ENCODE measurements at regions not wholly inside any gene's neighbourhood (a gene's known extent, or its start where the extent isn't known, plus 50 kb on each side); places are given as distances from the start of the nearest gene placed in this dataset.

GRCh38 chr12:115472852-115473251, 788.9 kb upstream of the TBX3 start:
- no peak overlapping the region for H3K4me3 ChIP-seq (ENCODE audit: low read depth, poor library complexity, severe bottlenecking)
- intact Hi-C loops (cut with DNase I; ENCODE audit: low total_unique reads): no loop called here
- TF ChIP-seq CTCF (IDR thresholded peaks at IDR 0.05) (no peak), POLR2A (IDR thresholded peaks at IDR 0.05) (no peak)
- WGBS, 2 donors: 75 to 76% methylated on average over 4 of the region's 4 CpGs
- DNase-seq (ENCODE audit: low spot score in 2 of 2): no peak

GRCh38 chr12:115470977-115471376, 787.0 kb upstream of the TBX3 start:
- intact Hi-C loops (cut with DNase I; ENCODE audit: low total_unique reads): no loop called here
- DNase-seq (ENCODE audit: low spot score in 2 of 2): no peak
- 87 to 92% methylated on average over 4 of the region's 4 CpGs for WGBS, 2 donors

GRCh38 chr12:115470526-115470925, 786.6 kb upstream of the TBX3 start:
- TF ChIP-seq CTCF (IDR thresholded peaks at IDR 0.05): no peak
- TF ChIP-seq POLR2A (IDR thresholded peaks at IDR 0.05): no peak
- H3K4me3 ChIP-seq (ENCODE audit: low read depth, poor library complexity, severe bottlenecking): no peak overlapping the region
- 84 to 87% methylated on average over 11 of the region's 11 CpGs for WGBS, 2 donors
- intact Hi-C loops (cut with DNase I; ENCODE audit: low total_unique reads): no loop called here
- no peak for DNase-seq (ENCODE audit: low spot score in 2 of 2)

More at GRCh38 chr12:115470977-115471376, 787.0 kb upstream of the TBX3 start:
- H3K4me3 ChIP-seq (ENCODE audit: low read depth, poor library complexity, severe bottlenecking): no peak overlapping the region
- TF ChIP-seq CTCF (IDR thresholded peaks at IDR 0.05) (no peak), POLR2A (IDR thresholded peaks at IDR 0.05) (no peak)

GRCh38 chr12:115468087-115468510, 784.1 kb upstream of the TBX3 start:
- H3K4me3 ChIP-seq (ENCODE audit: low read depth, poor library complexity, severe bottlenecking): no peak overlapping the region
- WGBS, 2 donors: 79 to 88% methylated on average over 4 of the region's 4 CpGs
- no peak for TF ChIP-seq CTCF (IDR thresholded peaks at IDR 0.05)
- no peak for TF ChIP-seq POLR2A (IDR thresholded peaks at IDR 0.05)
- DNase-seq (ENCODE audit: low spot score in 2 of 2): no peak
- intact Hi-C loops (cut with DNase I; ENCODE audit: low total_unique reads): no loop called here

GRCh38 chr12:115467531-115467930, 783.6 kb upstream of the TBX3 start:
- DNase-seq (ENCODE audit: low spot score in 2 of 2): no peak
- 92 to 95% methylated on average over 2 of the region's 2 CpGs for WGBS, 2 donors
- TF ChIP-seq POLR2A (IDR thresholded peaks at IDR 0.05) (no peak), CTCF (IDR thresholded peaks at IDR 0.05) (no peak)
- intact Hi-C loops (cut with DNase I; ENCODE audit: low total_unique reads): no loop called here
- H3K4me3 ChIP-seq (ENCODE audit: low read depth, poor library complexity, severe bottlenecking): no peak overlapping the region

- intact Hi-C loops (cut with DNase I; ENCODE audit: low total_unique reads): no loop called here
- H3K4me3 ChIP-seq (ENCODE audit: low read depth, poor library complexity, severe bottlenecking): no peak overlapping the region
- TF ChIP-seq POLR2A (IDR thresholded peaks at IDR 0.05): no peak
- no peak for TF ChIP-seq CTCF (IDR thresholded peaks at IDR 0.05)
- 55 to 65% methylated on average over 4 of the region's 4 CpGs for WGBS, 2 donors
- no peak for DNase-seq (ENCODE audit: low spot score in 2 of 2)
These were observed 782.1 kb upstream of the TBX3 start for GRCh38 chr12:115466076-115466475.

Data from lower leg skin (tissue), 4 donors.